IMR-90 (cell line): ENCODE measurements at regions not wholly inside any gene's neighbourhood (a gene's known extent, or its start where the extent isn't known, plus 50 kb on each side); places are given as distances from the start of the nearest gene placed in this dataset.

Experiments used
- BHLHE40 ChIP-seq: fragments of 150-350 bp; IDR thresholded peaks from 2 replicates; pipeline ENCODE4 v1.6.1; 2016; ENCODE audit warnings: mild to moderate bottlenecking, low read depth, low read length
- CEBPB ChIP-seq: IDR thresholded peaks from 2 replicates; pipeline ENCODE4 v1.6.1; 2012; ENCODE audit warnings: low read depth, low read length, improper control_type of control experiment
- CHD1 ChIP-seq: IDR thresholded peaks from 2 replicates; pipeline ENCODE4 v1.6.1; 2012; ENCODE audit warnings: low read depth, low read length, improper control_type of control experiment
- MAFK ChIP-seq: IDR thresholded peaks from 2 replicates; pipeline ENCODE4 v1.6.1; 2012; ENCODE audit warnings: low read depth, low read length, improper control_type of control experiment
- MXI1 ChIP-seq: IDR thresholded peaks from 2 replicates; pipeline ENCODE4 v1.6.1; 2012; ENCODE audit warnings: low read depth, mild to moderate bottlenecking, low read length, moderate library complexity, borderline replicate concordance
- POLR2A ChIP-seq: IDR thresholded peaks from 2 replicates; pipeline ENCODE4 v1.6.1; 2012; ENCODE audit warnings: mild to moderate bottlenecking, low read depth, low read length
- RAD21 ChIP-seq: IDR thresholded peaks from 2 replicates; pipeline ENCODE4 v1.6.1; 2012; ENCODE audit warnings: low read length, improper control_type of control experiment
- RCOR1 ChIP-seq: IDR thresholded peaks from 2 replicates; pipeline ENCODE4 v1.6.1; 2012; ENCODE audit warnings: mild to moderate bottlenecking, low read length, improper control_type of control experiment; ENCODE audit not compliant: insufficient replicate concordance
- SMC3 ChIP-seq: fragments of 150-350 bp; IDR thresholded peaks from 2 replicates; pipeline ENCODE4 v1.6.1; 2016; ENCODE audit warnings: low read depth, mild to moderate bottlenecking, antibody characterized with exemption, low read length, moderate library complexity
- TF ChIP-seq, protein P1 (sequence below): conservative IDR thresholded peaks from 2 replicates; pipeline ENCODE4 v1.5.1; 2012; ENCODE audit warnings: mild to moderate bottlenecking, low read depth, low read length, improper control_type of control experiment
- TF ChIP-seq, protein P2 (sequence below): fragments of 150-350 bp; IDR thresholded peaks from 2 replicates; pipeline ENCODE4 v1.6.1; 2016; ENCODE audit warnings: low read depth, mild to moderate bottlenecking, low read length, moderate library complexity, borderline replicate concordance

GRCh38 chrX:16418650-16419049 lies 231.3 kb upstream of the S100G start:
- TF ChIP-seq RCOR1 = no peak
- TF ChIP-seq, protein P1, sequence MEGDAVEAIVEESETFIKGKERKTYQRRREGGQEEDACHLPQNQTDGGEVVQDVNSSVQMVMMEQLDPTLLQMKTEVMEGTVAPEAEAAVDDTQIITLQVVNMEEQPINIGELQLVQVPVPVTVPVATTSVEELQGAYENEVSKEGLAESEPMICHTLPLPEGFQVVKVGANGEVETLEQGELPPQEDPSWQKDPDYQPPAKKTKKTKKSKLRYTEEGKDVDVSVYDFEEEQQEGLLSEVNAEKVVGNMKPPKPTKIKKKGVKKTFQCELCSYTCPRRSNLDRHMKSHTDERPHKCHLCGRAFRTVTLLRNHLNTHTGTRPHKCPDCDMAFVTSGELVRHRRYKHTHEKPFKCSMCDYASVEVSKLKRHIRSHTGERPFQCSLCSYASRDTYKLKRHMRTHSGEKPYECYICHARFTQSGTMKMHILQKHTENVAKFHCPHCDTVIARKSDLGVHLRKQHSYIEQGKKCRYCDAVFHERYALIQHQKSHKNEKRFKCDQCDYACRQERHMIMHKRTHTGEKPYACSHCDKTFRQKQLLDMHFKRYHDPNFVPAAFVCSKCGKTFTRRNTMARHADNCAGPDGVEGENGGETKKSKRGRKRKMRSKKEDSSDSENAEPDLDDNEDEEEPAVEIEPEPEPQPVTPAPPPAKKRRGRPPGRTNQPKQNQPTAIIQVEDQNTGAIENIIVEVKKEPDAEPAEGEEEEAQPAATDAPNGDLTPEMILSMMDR = no peak
- no peak for TF ChIP-seq POLR2A
- TF ChIP-seq, protein P2, sequence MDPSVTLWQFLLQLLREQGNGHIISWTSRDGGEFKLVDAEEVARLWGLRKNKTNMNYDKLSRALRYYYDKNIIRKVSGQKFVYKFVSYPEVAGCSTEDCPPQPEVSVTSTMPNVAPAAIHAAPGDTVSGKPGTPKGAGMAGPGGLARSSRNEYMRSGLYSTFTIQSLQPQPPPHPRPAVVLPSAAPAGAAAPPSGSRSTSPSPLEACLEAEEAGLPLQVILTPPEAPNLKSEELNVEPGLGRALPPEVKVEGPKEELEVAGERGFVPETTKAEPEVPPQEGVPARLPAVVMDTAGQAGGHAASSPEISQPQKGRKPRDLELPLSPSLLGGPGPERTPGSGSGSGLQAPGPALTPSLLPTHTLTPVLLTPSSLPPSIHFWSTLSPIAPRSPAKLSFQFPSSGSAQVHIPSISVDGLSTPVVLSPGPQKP = no peak
- TF ChIP-seq MAFK = no peak
- TF ChIP-seq SMC3 = no peak
- no peak for TF ChIP-seq CEBPB
- no peak for TF ChIP-seq MXI1
- TF ChIP-seq BHLHE40 = no peak
- TF ChIP-seq CHD1 = no peak
- no peak for TF ChIP-seq RAD21
